ENCODE measurements at regions not wholly inside any gene's neighbourhood (a gene's known extent, or its start where the extent isn't known, plus 50 kb on each side); places are given as distances from the start of the nearest gene placed in this dataset.

- BruUV-seq (replicated peaks): no TSS peak
- Mint-ChIP-seq H3K27ac (ENCODE audit: unreplicated experiment) (no peak overlapping the region), H3K36me3 (ENCODE audit: insufficient read depth, unreplicated experiment) (no peaks in the 10 kb centered on the region), H3K4me3 (ENCODE audit: unreplicated experiment) (no peak overlapping the region), H3K9me3 (ENCODE audit: unreplicated experiment) (no peaks in the 10 kb centered on the region), H3K27me3 (ENCODE audit: insufficient read depth, unreplicated experiment) (no peaks in the 10 kb centered on the region), H3K4me1 (ENCODE audit: low read depth, unreplicated experiment) (no peaks in the 10 kb centered on the region)
- no peaks in the 10 kb centered on the region for H3K4me1 ChIP-seq
- no peak for DNase-seq
- H3K27me3 ChIP-seq (replicated peaks; ENCODE audit: control insufficient read depth, insufficient read depth, low read length): no peaks in the 10 kb centered on the region
- no peak for TF ChIP-seq CTCF (IDR thresholded peaks at IDR 0.05; ENCODE audit: insufficient read depth in 1 of 2, low read depth in 1 of 2, low read length in 1 of 2, severe bottlenecking in 1 of 2, unreplicated experiment in 1 of 2)
- CTCF ChIA-PET: no interaction called here
- intact Hi-C loops (cut with micrococcal nuclease; ENCODE audit: unreplicated experiment): no loop called here
- no peaks in the 10 kb centered on the region for H3K9me3 ChIP-seq
- POLR2A ChIA-PET: no interaction called here
- H3K36me3 ChIP-seq (ENCODE audit: control insufficient read depth, insufficient read depth, low read length): no peaks in the 10 kb centered on the region
- no peak overlapping the region for H3K4me3 ChIP-seq (ENCODE audit: low read depth, low read length)
These were observed 103.9 kb upstream of the HS6ST1 start for GRCh38 chr2:128422571-128422970.

GRCh38 chr2:128423788-128424165, 105.1 kb upstream of the HS6ST1 start:
- no peak overlapping the region for H3K4me3 ChIP-seq (ENCODE audit: low read depth, low read length)
- BruUV-seq (replicated peaks): no TSS peak
- H3K27me3 Mint-ChIP-seq (ENCODE audit: insufficient read depth, unreplicated experiment): peaks cover 3% of the 10 kb centered on the region
- no peak overlapping the region for H3K27ac Mint-ChIP-seq (ENCODE audit: unreplicated experiment)
- DNase-seq: peak in 1 of 2 experiments; percentile 14
- TF ChIP-seq CTCF (IDR thresholded peaks at IDR 0.05; ENCODE audit: insufficient read depth in 1 of 2, low read depth in 1 of 2, low read length in 1 of 2, severe bottlenecking in 1 of 2, unreplicated experiment in 1 of 2): no peak
- intact Hi-C loops (cut with micrococcal nuclease; ENCODE audit: unreplicated experiment): no loop called here
- ChIA-PET CTCF (no interaction called here), POLR2A (no interaction called here)
- H3K9me3 ChIP-seq: no peaks in the 10 kb centered on the region
- no peaks in the 10 kb centered on the region for H3K4me1 Mint-ChIP-seq (ENCODE audit: low read depth, unreplicated experiment)
- no peaks in the 10 kb centered on the region for H3K36me3 Mint-ChIP-seq (ENCODE audit: insufficient read depth, unreplicated experiment)
- H3K36me3 ChIP-seq (ENCODE audit: control insufficient read depth, insufficient read depth, low read length): no peaks in the 10 kb centered on the region
- H3K4me3 Mint-ChIP-seq (ENCODE audit: unreplicated experiment): no peak overlapping the region
- no peaks in the 10 kb centered on the region for H3K4me1 ChIP-seq
- H3K27me3 ChIP-seq (replicated peaks; ENCODE audit: control insufficient read depth, insufficient read depth, low read length): no peaks in the 10 kb centered on the region
- peaks cover 6% of the 10 kb centered on the region for H3K9me3 Mint-ChIP-seq (ENCODE audit: unreplicated experiment)

GRCh38 chr2:128424406-128425171, 105.9 kb upstream of the HS6ST1 start:
- Histone ChIP-seq H3K4me1 (no peaks in the 10 kb centered on the region), H3K4me3 (ENCODE audit: low read depth, low read length) (no peak overlapping the region), H3K27me3 (replicated peaks; ENCODE audit: control insufficient read depth, insufficient read depth, low read length) (no peaks in the 10 kb centered on the region), H3K9me3 (peaks cover 6% of the 10 kb centered on the region), H3K36me3 (ENCODE audit: control insufficient read depth, insufficient read depth, low read length) (no peaks in the 10 kb centered on the region)
- CTCF ChIA-PET: no interaction called here
- Mint-ChIP-seq H3K36me3 (ENCODE audit: insufficient read depth, unreplicated experiment) (no peaks in the 10 kb centered on the region), H3K27me3 (ENCODE audit: insufficient read depth, unreplicated experiment) (peaks cover 9% of the 10 kb centered on the region), H3K4me1 (ENCODE audit: low read depth, unreplicated experiment) (no peaks in the 10 kb centered on the region), H3K4me3 (ENCODE audit: unreplicated experiment) (no peak overlapping the region), H3K9me3 (ENCODE audit: unreplicated experiment) (peaks cover 14% of the 10 kb centered on the region), H3K27ac (ENCODE audit: unreplicated experiment) (no peak overlapping the region)
- POLR2A ChIA-PET: no interaction called here
- no peak for TF ChIP-seq CTCF (IDR thresholded peaks at IDR 0.05; ENCODE audit: insufficient read depth in 1 of 2, low read depth in 1 of 2, low read length in 1 of 2, severe bottlenecking in 1 of 2, unreplicated experiment in 1 of 2)
- peak in 1 of 2 experiments; percentile 5 for DNase-seq
- BruUV-seq (replicated peaks): no TSS peak
- intact Hi-C loops (cut with micrococcal nuclease; ENCODE audit: unreplicated experiment): loop anchor here (1.0 kb wide), 1 partner anchor 9 kb away; no protein-coding TSS in a partner anchor

Measured in Caco-2 (cell line).